ENCODE measurements at regions not wholly inside any gene's neighbourhood (a gene's known extent, or its start where the extent isn't known, plus 50 kb on each side); places are given as distances from the start of the nearest gene placed in this dataset.

DNA sequence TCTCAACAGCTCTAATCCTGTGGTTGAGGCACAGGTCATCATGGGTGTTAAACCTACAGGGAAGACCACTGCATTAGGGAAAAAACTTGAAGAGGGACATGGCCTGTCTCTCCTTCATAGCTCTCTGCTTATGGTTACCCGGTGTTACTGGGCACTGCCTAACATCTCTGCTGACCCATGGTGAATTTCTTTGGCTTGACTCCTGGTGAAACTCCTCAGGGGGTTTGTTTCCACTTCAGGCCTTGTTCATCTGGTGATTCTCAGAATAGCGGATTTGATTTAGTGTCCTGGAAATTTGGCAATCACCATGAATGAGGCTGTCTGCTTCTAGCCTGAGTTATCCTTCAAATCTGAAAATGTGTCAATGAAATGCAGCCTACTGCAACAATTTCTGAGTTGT, 114.4 kb downstream of the ZNF518B start:
- H2BK120ac ChIP-seq (ENCODE audit: low read depth, low read length) = no peak overlapping the region
- no peak for DNase-seq
- no peak overlapping the region for H3K23ac ChIP-seq (ENCODE audit: low read depth, low read length)
- H3K4ac ChIP-seq (ENCODE audit: low read depth, low read length) = no peak overlapping the region
- H2AFZ ChIP-seq (replicated peaks; ENCODE audit: low read length, poor library complexity) = no peak overlapping the region
- in situ Hi-C loops (cut with MboI; ENCODE audit: low sequenced_read_pairs) (no loop called here), intact Hi-C loops (cut with micrococcal nuclease) (no loop called here), dilution Hi-C loops (cut with HindIII; ENCODE audit: low sequenced_read_pairs, unreplicated experiment) (no loop called here)
- H3K56ac ChIP-seq (ENCODE audit: extremely low read depth, insufficient read depth, low read length) = no peak overlapping the region
- BruUV-seq (replicated peaks) = no TSS peak
- H4K91ac ChIP-seq (ENCODE audit: insufficient read depth, low read depth, low read length) = no peak overlapping the region
- no peak overlapping the region for H3K14ac ChIP-seq (replicated peaks; ENCODE audit: low read depth, low read length)
- no peak overlapping the region for H2BK20ac ChIP-seq (ENCODE audit: low read depth, low read length)
- no peaks in the 10 kb centered on the region for H3K27me3 ChIP-seq (ENCODE audit: control insufficient read depth, insufficient read depth, low read length)
- 50% methylated on average over 2 of the region's 2 CpGs; no CpG with 5 or more reads in 1 of the 2 experiments for WGBS, 2 experiments (ENCODE audit: extremely low coverage in 2 of 2, insufficient read length in 1 of 2)
- no peak overlapping the region for H2AK5ac ChIP-seq (ENCODE audit: low read depth, low read length)
- H2AK9ac ChIP-seq (replicated peaks; ENCODE audit: low read depth, low read length, poor library complexity) = no peak overlapping the region
- H3K4me1 ChIP-seq (ENCODE audit: control insufficient read depth, insufficient read depth, low read length) = no peaks in the 10 kb centered on the region
- H3K18ac ChIP-seq (ENCODE audit: low read depth, low read length) = no peak overlapping the region
- no peak for ATAC-seq (ENCODE audit: low read depth)
- H3K4me2 ChIP-seq (ENCODE audit: low read depth, low read length) = no peak overlapping the region
- H3K4me3 ChIP-seq (ENCODE audit: insufficient read depth, low read depth, low read length) = no peak overlapping the region
- TF ChIP-seq RAD21 (IDR thresholded peaks at IDR 0.05; ENCODE audit: low read length) = no peak
- TF ChIP-seq, protein P1, sequence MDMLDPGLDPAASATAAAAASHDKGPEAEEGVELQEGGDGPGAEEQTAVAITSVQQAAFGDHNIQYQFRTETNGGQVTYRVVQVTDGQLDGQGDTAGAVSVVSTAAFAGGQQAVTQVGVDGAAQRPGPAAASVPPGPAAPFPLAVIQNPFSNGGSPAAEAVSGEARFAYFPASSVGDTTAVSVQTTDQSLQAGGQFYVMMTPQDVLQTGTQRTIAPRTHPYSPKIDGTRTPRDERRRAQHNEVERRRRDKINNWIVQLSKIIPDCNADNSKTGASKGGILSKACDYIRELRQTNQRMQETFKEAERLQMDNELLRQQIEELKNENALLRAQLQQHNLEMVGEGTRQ (IDR thresholded peaks at IDR 0.05; ENCODE audit: low read depth, low read length) = no peak
- no peak for TF ChIP-seq CHD1 (IDR thresholded peaks at IDR 0.05; ENCODE audit: low read depth, low read length)
- no peak for TF ChIP-seq RCOR1 (IDR thresholded peaks at IDR 0.05; ENCODE audit: insufficient replicate concordance, low read length)
- TF ChIP-seq MXI1 (IDR thresholded peaks at IDR 0.05; ENCODE audit: borderline replicate concordance, low read depth, low read length) = no peak
- TF ChIP-seq, protein P2, sequence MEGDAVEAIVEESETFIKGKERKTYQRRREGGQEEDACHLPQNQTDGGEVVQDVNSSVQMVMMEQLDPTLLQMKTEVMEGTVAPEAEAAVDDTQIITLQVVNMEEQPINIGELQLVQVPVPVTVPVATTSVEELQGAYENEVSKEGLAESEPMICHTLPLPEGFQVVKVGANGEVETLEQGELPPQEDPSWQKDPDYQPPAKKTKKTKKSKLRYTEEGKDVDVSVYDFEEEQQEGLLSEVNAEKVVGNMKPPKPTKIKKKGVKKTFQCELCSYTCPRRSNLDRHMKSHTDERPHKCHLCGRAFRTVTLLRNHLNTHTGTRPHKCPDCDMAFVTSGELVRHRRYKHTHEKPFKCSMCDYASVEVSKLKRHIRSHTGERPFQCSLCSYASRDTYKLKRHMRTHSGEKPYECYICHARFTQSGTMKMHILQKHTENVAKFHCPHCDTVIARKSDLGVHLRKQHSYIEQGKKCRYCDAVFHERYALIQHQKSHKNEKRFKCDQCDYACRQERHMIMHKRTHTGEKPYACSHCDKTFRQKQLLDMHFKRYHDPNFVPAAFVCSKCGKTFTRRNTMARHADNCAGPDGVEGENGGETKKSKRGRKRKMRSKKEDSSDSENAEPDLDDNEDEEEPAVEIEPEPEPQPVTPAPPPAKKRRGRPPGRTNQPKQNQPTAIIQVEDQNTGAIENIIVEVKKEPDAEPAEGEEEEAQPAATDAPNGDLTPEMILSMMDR (conservative IDR thresholded peaks at IDR 0.05; ENCODE audit: low read depth, low read length) = no peak
- no peak overlapping the region for H2BK15ac ChIP-seq (ENCODE audit: low read depth, low read length)
- H3K36me3 ChIP-seq (ENCODE audit: control insufficient read depth, insufficient read depth, low read length) = no peaks in the 10 kb centered on the region
- no peaks in the 10 kb centered on the region for H3K9me3 ChIP-seq (ENCODE audit: control insufficient read depth, insufficient read depth, low read length)
- CTCF ChIA-PET = no interaction called here
- no peak overlapping the region for H4K5ac ChIP-seq (ENCODE audit: low read depth, low read length)
- H3K9ac ChIP-seq (ENCODE audit: low read depth, low read length) = no peak overlapping the region
- H3K27ac ChIP-seq (ENCODE audit: insufficient read depth, low read length) = no peak overlapping the region
- no peak overlapping the region for H2BK5ac ChIP-seq (ENCODE audit: low read depth, low read length, poor library complexity, severe bottlenecking)
- no peak overlapping the region for H4K8ac ChIP-seq (ENCODE audit: low read depth in 2 of 2, low read length in 2 of 2)
- H3K9me1 ChIP-seq (ENCODE audit: insufficient read depth, low read length) = no peaks in the 10 kb centered on the region
- H3K79me1 ChIP-seq (ENCODE audit: low read depth in 1 of 2, low read length in 2 of 2) = no peaks in the 10 kb centered on the region
- POLR2A ChIA-PET (ENCODE audit: unreplicated experiment) = no interaction called here
- no peaks in the 10 kb centered on the region for H4K20me1 ChIP-seq (ENCODE audit: insufficient read depth, low read length)
